Ascending aorta (tissue), 2 donors: ENCODE measurements at regions not wholly inside any gene's neighbourhood (a gene's known extent, or its start where the extent isn't known, plus 50 kb on each side); places are given as distances from the start of the nearest gene placed in this dataset.

Experiments used
- DNase-seq, 2 donors: peaks; one replicate each; pipeline ENCODE4 v3.0.0-alpha.2; 2019; ENCODE audit warnings: low spot score in 2 of 2
- H3K27ac ChIP-seq, 2 donors: fragments of 200-600 bp; sonication (generic); one replicate each; pipeline ENCODE4 v1.5.1; 2016 to 2017; ENCODE audit warnings: mild to moderate bottlenecking in 1 of 2
- H3K27me3 ChIP-seq: fragments of 200-600 bp; sonication (generic); one replicate; pipeline ENCODE4 v1.5.1; 2017
- H3K36me3 ChIP-seq, 2 donors: fragments of 200-600 bp; sonication (generic); one replicate each; pipeline ENCODE4 v1.5.1; 2016
- H3K4me1 ChIP-seq, 2 donors: fragments of 200-600 bp; sonication (generic); one replicate each; pipeline ENCODE4 v1.5.1; 2016 to 2017; ENCODE audit warnings: mild to moderate bottlenecking in 1 of 2
- H3K4me3 ChIP-seq, 2 donors: fragments of 200-600 bp; sonication (generic); one replicate each; pipeline ENCODE4 v1.5.1; 2016 to 2017; ENCODE audit warnings: mild to moderate bottlenecking in 1 of 2
- H3K9me3 ChIP-seq, 2 donors: fragments of 200-600 bp; sonication (generic); one replicate each; pipeline ENCODE4 v1.5.1; 2016
- CTCF ChIP-seq, 3 experiments: fragments of 200-600 bp in 2 of 3; fragments of 450-650 bp in 1 of 3; sonication (generic) in 2 of 3; IDR thresholded peaks; one replicate each; pipeline ENCODE4 v1.5.1; 2016 to 2019; ENCODE audit warnings: antibody characterized with exemption in 3 of 3, mild to moderate bottlenecking in 1 of 3, moderate library complexity in 1 of 3
- intact Hi-C: fragments of 100-400 bp; cut with DNase I; formaldehyde crosslinking; loops from one replicate; pipeline ENCODE4 v1.15.1; 2023

GRCh38 chr21:26761174-26761915 is 83.9 kb downstream of the ADAMTS1 start:
- TF ChIP-seq CTCF (IDR thresholded peaks at IDR 0.05), result no peak
- intact Hi-C loops, result no loop called here
- H3K27me3 ChIP-seq, result no peaks in the 10 kb centered on the region
- no peaks in the 10 kb centered on the region for H3K36me3 ChIP-seq
- H3K4me1 ChIP-seq, result no peaks in the 10 kb centered on the region
- no peak overlapping the region for H3K4me3 ChIP-seq
- no peaks in the 10 kb centered on the region for H3K9me3 ChIP-seq
- H3K27ac ChIP-seq, result no peak overlapping the region
- no peak for DNase-seq

GRCh38 chr21:26759731-26760130 is 85.5 kb downstream of the ADAMTS1 start:
- no peak for DNase-seq
- H3K4me3 ChIP-seq, result no peak overlapping the region
- H3K36me3 ChIP-seq, result no peaks in the 10 kb centered on the region
- TF ChIP-seq CTCF (IDR thresholded peaks at IDR 0.05), result no peak
- no peaks in the 10 kb centered on the region for H3K9me3 ChIP-seq
- intact Hi-C loops, result no loop called here
- no peak overlapping the region for H3K27ac ChIP-seq
- H3K27me3 ChIP-seq, result no peaks in the 10 kb centered on the region
- H3K4me1 ChIP-seq, result no peaks in the 10 kb centered on the region

- DNase-seq, result no peak
- Histone ChIP-seq H3K4me3 (no peak overlapping the region), H3K27me3 (no peaks in the 10 kb centered on the region), H3K27ac (no peak overlapping the region), H3K4me1 (no peaks in the 10 kb centered on the region), H3K36me3 (no peaks in the 10 kb centered on the region), H3K9me3 (no peaks in the 10 kb centered on the region)
- intact Hi-C loops, result no loop called here
- no peak for TF ChIP-seq CTCF (IDR thresholded peaks at IDR 0.05)
Measured at GRCh38 chr21:26758083-26758880, 86.9 kb downstream of the ADAMTS1 start.

- no peaks in the 10 kb centered on the region for H3K27me3 ChIP-seq
- H3K9me3 ChIP-seq, result no peaks in the 10 kb centered on the region
- intact Hi-C loops, result no loop called here
- H3K4me3 ChIP-seq, result no peak overlapping the region
- no peaks in the 10 kb centered on the region for H3K36me3 ChIP-seq
- H3K27ac ChIP-seq, result no peak overlapping the region
- no peak for TF ChIP-seq CTCF (IDR thresholded peaks at IDR 0.05)
- no peak for DNase-seq
- no peaks in the 10 kb centered on the region for H3K4me1 ChIP-seq
Measured at GRCh38 chr21:26756491-26757159, 88.6 kb downstream of the ADAMTS1 start.

GRCh38 chr21:26754853-26755252 is 90.4 kb downstream of the ADAMTS1 start:
- Histone ChIP-seq H3K27me3 (no peaks in the 10 kb centered on the region), H3K9me3 (no peaks in the 10 kb centered on the region), H3K27ac (no peak overlapping the region), H3K4me3 (no peak overlapping the region), H3K4me1 (no peaks in the 10 kb centered on the region), H3K36me3 (no peaks in the 10 kb centered on the region)
- intact Hi-C loops, result no loop called here
- DNase-seq, result no peak
- no peak for TF ChIP-seq CTCF (IDR thresholded peaks at IDR 0.05)
